ENCODE measurements at regions not wholly inside any gene's neighbourhood (a gene's known extent, or its start where the extent isn't known, plus 50 kb on each side); places are given as distances from the start of the nearest gene placed in this dataset.

- DNase-seq (ENCODE audit: low read depth): peak; percentile 13
Observed at GRCh38 chr13:53494406-53494805, 465.8 kb downstream of the OLFM4 start.

GRCh38 chr13:53499576-53500133 lies 471.0 kb downstream of the OLFM4 start:
- no peak for DNase-seq (ENCODE audit: low read depth)

- no peak for DNase-seq (ENCODE audit: low read depth)
Observed at GRCh38 chr13:53501387-53501786, 472.8 kb downstream of the OLFM4 start.

- no peak for DNase-seq (ENCODE audit: low read depth)
Observed at GRCh38 chr13:53507741-53508140, 479.1 kb downstream of the OLFM4 start.

GRCh38 chr13:53512635-53513034 lies 484.0 kb downstream of the OLFM4 start:
- DNase-seq (ENCODE audit: low read depth): no peak

GRCh38 chr13:53513226-53513625 lies 484.6 kb downstream of the OLFM4 start:
- no peak for DNase-seq (ENCODE audit: low read depth)

GRCh38 chr13:53520132-53520531 lies 491.5 kb downstream of the OLFM4 start:
- no peak for DNase-seq (ENCODE audit: low read depth)

- DNase-seq (ENCODE audit: low read depth): no peak
Observed at GRCh38 chr13:53522034-53522433, 493.4 kb downstream of the OLFM4 start.

GRCh38 chr13:53537586-53537985 lies 509.0 kb downstream of the OLFM4 start:
- DNase-seq (ENCODE audit: low read depth): no peak

- DNase-seq (ENCODE audit: low read depth): no peak
Observed at GRCh38 chr13:53545340-53545941, 516.8 kb downstream of the OLFM4 start.

- DNase-seq (ENCODE audit: low read depth): no peak
Observed at GRCh38 chr13:53560556-53560955, 531.9 kb downstream of the OLFM4 start.

- no peak for DNase-seq (ENCODE audit: low read depth)
Observed at GRCh38 chr13:53562419-53562818, 533.8 kb downstream of the OLFM4 start.

- no peak for DNase-seq (ENCODE audit: low read depth)
Observed at GRCh38 chr13:53568491-53568890, 539.9 kb downstream of the OLFM4 start.

- DNase-seq (ENCODE audit: low read depth): peak; percentile 36
Observed at GRCh38 chr13:53569453-53569852, 540.8 kb downstream of the OLFM4 start.

- no peak for DNase-seq (ENCODE audit: low read depth)
Observed at GRCh38 chr13:53601113-53601512, 572.5 kb downstream of the OLFM4 start.

GRCh38 chr13:53605326-53605725 lies 576.7 kb downstream of the OLFM4 start:
- DNase-seq (ENCODE audit: low read depth): no peak

- DNase-seq (ENCODE audit: low read depth): no peak
Observed at GRCh38 chr13:53612200-53612599, 583.6 kb downstream of the OLFM4 start.

- DNase-seq (ENCODE audit: low read depth): peak; percentile 24
Observed at GRCh38 chr13:53622456-53622855, 593.8 kb downstream of the OLFM4 start.

- no peak for DNase-seq (ENCODE audit: low read depth)
Observed at GRCh38 chr13:53623146-53623545, 594.5 kb downstream of the OLFM4 start.

GRCh38 chr13:53631511-53631910 lies 602.9 kb downstream of the OLFM4 start:
- no peak for DNase-seq (ENCODE audit: low read depth)

- no peak for DNase-seq (ENCODE audit: low read depth)
Observed at GRCh38 chr13:53638040-53638439, 609.4 kb downstream of the OLFM4 start.

GRCh38 chr13:53642306-53642705 lies 613.7 kb downstream of the OLFM4 start:
- no peak for DNase-seq (ENCODE audit: low read depth)

- DNase-seq (ENCODE audit: low read depth): no peak
Observed at GRCh38 chr13:53648673-53649072, 620.1 kb downstream of the OLFM4 start.

GRCh38 chr13:53672005-53672404 lies 643.4 kb downstream of the OLFM4 start:
- no peak for DNase-seq (ENCODE audit: low read depth)

Data from forelimb muscle (tissue), 1 donor.